ENCODE measurements at regions not wholly inside any gene's neighbourhood (a gene's known extent, or its start where the extent isn't known, plus 50 kb on each side); places are given as distances from the start of the nearest gene placed in this dataset.
"Not testable (repeated sequence)": the region's sequence is repeated elsewhere in the genome, so short reads cannot be mapped to it uniquely, and the experiment has no call there.

GRCh38 chr5:1633605-1634336 is 110.0 kb upstream of the LPCAT1 start:
- peak; percentile 93 for DNase-seq

GRCh38 chr5:1631004-1631403 is 107.2 kb upstream of the LPCAT1 start:
- DNase-seq: not testable (repeated sequence)

GRCh38 chr5:1626397-1626796 is 102.6 kb upstream of the LPCAT1 start:
- not testable (repeated sequence) for DNase-seq

GRCh38 chr5:1619531-1619930 is 95.8 kb upstream of the LPCAT1 start:
- DNase-seq: not testable (repeated sequence)

DNA sequence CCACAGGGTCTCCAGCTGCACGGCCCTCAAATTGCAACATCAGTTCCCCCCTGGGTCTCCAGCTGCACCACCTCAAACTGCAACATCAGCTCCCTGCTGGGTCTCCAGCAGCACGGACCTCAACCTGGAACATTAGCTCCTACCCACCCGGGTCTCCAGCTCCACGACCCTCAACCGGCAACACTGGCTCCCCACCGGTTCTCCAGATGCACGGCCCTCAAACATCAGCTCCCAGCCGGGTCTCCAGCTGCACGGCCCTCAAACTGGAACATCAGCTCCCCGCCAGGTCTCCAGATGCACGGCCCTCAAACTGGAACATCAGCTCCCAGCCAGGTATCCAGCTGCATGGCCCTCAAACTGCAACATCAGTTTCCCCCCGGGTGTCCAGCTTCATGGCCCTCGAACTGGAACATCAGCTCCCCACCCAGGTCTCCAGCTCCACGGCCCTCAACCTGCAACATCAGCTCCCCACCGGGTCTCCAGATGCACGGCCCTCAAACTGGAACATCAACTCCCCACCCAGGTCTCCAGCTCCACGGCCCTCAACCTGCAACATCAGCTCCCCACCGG is 94.6 kb upstream of the LPCAT1 start:
- DNase-seq: not testable (repeated sequence)

DNA sequence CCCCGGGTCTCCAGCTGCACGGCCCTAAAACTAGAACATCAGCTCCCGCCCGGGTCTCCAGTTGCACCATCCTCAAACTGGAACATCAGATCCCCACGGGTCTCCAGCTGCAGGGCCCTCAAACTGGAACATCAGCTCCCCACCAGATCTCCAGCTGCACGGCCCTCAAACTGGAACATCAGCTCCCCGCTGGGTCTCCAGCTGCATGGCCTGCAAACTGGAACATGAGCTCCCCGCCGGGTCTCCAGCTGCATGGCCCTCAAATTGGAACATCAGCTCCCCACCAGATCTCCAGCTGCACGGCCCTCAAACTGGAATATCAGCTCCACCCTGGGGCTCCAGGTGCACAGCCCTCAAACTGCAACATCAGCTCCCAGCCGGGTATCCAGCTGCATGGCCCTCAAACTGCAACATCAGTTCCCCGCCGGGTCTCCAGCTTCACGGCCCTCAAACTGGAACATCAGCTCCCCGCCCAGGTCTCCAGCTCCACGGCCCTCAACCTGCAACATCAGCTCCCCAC is 93.5 kb upstream of the LPCAT1 start:
- not testable (repeated sequence) for DNase-seq

DNA sequence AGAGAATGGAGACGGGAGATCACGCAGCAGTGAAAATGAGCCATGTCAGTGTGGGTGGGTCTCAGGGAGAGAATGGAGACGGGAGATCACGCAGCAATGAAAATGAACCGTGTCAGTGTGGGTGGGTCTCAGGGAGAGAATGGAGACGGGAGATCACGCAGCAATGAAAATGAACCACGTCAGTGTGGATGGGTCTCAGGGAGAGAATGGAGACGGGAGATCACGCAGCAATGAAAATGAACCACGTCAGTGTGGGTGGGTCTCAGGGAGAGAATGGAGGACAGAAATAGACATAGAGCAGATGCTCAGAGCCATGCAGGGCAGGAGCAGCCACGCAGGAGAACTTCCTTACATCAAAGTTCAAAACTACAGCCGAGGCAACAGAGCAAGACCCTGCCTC is 89.8 kb upstream of the LPCAT1 start:
- DNase-seq: not testable (repeated sequence)

GRCh38 chr5:1610526-1610925 is 86.8 kb upstream of the LPCAT1 start:
- DNase-seq: not testable (repeated sequence)

DNA sequence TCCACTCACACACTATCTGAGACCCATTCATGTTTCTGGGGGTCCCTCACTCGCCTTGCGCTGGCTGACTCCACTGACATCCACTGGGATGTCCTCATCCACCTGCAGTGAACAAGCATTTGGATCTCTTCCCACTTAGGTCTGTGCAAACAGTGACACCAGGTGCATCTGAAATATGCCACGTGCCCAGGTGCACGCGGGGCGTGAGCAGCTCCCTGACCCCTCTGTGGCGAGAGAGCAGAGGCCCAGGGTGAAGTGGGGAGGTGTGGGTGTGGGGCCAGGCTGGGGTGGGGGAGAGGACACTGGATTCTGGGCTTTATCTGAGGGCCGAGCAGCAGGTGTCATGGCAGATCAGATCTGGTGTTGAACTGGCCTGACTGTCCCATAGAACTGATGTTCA is 85.4 kb upstream of the LPCAT1 start:
- not testable (repeated sequence) for DNase-seq

- not testable (repeated sequence) for DNase-seq
These were observed 84.6 kb upstream of the LPCAT1 start for GRCh38 chr5:1608336-1608735.

DNA sequence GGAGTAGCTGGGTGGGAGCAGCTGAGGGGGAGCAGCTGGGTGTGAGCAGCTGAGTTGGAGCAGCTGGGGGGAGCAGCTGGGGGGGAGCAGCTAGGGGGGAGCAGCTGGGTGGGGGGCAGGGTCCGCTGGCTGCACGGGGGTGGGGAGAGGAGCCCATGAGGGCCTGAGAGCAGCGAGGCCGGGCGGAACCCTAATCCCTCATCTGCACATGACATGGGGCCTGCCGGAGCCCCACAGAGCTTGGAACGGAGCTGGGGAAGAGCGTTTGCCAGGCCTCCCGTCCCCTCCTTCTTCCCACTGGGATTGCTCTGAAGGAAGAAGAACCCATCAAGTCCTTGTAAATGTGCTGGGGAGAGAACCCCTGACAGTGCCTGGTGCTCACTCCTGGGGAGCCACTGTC is 83.2 kb upstream of the LPCAT1 start:
- DNase-seq: not testable (repeated sequence)

- not testable (repeated sequence) for DNase-seq
These were observed 80.2 kb upstream of the LPCAT1 start for GRCh38 chr5:1603916-1604315.

DNA sequence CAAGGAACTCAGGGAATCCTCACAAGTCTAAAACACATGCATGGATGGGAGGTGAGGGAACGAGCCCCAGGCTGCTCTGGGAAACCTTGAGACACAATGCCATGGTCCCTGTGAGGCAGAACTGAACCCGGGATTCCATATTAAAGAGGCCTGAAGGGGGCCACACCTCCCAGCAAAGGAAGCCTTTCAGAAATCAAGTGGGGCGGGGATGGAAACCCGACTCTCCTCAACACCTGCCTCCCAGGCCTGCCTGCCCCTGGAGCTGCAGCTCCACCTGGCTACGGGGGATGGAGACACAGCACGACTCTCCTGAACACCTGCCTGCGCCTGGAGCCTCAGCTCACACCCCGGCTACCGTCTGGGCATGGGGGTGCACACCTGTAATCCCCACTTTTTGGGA is 77.8 kb upstream of the LPCAT1 start:
- not testable (repeated sequence) for DNase-seq

GRCh38 chr5:1598950-1599737 is 75.4 kb upstream of the LPCAT1 start:
- peak; percentile 64 for DNase-seq

DNA sequence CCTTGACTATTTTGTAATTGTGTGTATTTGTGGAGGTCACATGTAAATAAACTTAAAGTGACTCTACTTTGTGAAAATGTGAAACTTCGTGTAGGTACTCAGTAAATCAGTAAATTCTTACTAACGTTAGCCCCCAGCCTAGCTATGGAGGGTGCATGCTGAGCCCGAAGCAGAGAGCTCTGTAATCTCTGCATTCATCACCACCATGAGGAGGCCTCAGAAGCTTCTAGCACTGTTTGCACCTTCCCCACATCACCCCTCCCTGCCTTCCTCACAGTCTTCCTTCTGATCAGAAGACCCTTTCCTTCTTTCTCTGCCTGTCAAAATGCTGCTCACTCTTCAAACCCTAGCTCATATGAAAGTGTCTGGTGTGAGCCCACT is 73.3 kb upstream of the LPCAT1 start:
- DNase-seq: not testable (repeated sequence)

- not testable (repeated sequence) for DNase-seq
These were observed 72.8 kb upstream of the LPCAT1 start for GRCh38 chr5:1596462-1597092.

DNA sequence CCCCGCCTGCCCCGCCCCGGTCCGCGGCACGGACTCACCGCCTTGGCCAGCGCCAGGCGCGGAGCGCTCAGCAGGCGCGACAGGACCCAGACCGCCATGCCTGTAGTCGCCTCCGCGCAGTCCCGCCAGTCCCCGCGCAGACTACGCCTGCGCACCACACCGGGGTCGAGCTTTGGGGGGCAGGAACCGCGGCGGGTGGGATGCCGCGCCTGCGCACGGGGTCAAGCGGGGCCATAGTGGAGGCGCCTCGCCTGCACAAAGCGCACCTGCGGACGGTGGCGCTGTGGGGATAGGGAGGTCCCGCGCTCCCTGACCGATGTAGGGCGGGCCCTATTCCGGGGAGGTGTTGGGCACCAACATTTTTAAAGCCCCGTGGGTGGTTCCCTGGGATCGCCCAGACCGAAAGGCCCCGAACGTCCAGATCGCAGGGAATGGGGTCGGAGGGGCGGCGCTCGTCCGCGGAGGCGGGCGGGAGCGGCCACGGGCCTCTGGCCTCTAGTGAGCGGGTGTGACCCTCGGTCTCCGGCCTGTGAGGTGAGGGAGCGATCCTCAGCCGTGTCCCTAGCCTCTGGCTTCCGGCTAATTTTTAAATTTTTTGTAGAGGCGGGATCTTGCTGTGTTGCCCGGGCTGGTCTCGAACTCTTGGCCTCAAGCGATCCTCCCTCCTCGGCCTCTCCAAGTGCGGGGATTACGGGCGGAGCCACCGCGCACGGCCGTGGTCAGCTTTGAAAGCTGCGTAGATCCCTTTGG is 70.8 kb upstream of the LPCAT1 start:
- DNase-seq: peak; percentile 94

GRCh38 chr5:1593903-1594356 is 70.2 kb upstream of the LPCAT1 start:
- no peak for DNase-seq

DNA sequence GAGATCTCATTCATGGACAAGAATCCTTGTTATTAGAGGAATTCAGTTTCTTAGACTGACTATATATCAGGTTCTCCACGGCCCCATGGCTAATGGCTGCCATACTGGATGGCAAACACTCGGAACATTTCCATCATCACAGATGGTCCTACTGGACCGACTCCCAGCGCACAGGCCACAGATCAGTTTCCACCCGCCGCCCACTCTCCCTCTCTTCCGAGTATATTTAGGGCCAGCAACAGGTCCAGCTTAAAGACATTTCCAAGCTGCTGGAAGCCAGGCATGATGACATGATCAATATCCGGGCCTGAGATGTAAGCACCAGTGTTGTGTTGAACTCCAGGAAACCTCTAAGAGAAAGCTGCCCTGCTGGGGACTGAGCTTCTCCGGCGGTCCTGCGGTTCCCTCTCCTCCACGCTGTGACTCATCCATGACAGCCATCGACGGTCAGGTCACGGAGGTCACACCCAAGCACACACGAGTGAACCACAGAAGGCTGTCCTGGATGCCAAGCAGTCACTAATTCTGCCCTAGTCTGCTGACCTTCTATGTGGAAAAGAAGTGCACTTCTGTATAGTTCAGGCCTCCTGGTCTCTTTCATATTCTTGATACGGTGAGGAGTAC is 64.4 kb upstream of the LPCAT1 start:
- not testable (repeated sequence) for DNase-seq

GRCh38 chr5:1583081-1583875 is 59.5 kb upstream of the LPCAT1 start:
- DNase-seq: not testable (repeated sequence)

GRCh38 chr5:1579389-1579788 is 55.6 kb upstream of the LPCAT1 start:
- DNase-seq: not testable (repeated sequence)
